ENCODE measurements at regions not wholly inside any gene's neighbourhood (a gene's known extent, or its start where the extent isn't known, plus 50 kb on each side); places are given as distances from the start of the nearest gene placed in this dataset.

- TF ChIP-seq, protein P1, sequence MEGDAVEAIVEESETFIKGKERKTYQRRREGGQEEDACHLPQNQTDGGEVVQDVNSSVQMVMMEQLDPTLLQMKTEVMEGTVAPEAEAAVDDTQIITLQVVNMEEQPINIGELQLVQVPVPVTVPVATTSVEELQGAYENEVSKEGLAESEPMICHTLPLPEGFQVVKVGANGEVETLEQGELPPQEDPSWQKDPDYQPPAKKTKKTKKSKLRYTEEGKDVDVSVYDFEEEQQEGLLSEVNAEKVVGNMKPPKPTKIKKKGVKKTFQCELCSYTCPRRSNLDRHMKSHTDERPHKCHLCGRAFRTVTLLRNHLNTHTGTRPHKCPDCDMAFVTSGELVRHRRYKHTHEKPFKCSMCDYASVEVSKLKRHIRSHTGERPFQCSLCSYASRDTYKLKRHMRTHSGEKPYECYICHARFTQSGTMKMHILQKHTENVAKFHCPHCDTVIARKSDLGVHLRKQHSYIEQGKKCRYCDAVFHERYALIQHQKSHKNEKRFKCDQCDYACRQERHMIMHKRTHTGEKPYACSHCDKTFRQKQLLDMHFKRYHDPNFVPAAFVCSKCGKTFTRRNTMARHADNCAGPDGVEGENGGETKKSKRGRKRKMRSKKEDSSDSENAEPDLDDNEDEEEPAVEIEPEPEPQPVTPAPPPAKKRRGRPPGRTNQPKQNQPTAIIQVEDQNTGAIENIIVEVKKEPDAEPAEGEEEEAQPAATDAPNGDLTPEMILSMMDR (IDR thresholded peaks at IDR 0.05), result no peak
- TF ChIP-seq MAZ (IDR thresholded peaks at IDR 0.05; ENCODE audit: borderline replicate concordance, low read depth, low read length), result no peak
Measured at GRCh38 chr1:98452162-98452561, 209.4 kb upstream of the SNX7 start (continued).

DNA sequence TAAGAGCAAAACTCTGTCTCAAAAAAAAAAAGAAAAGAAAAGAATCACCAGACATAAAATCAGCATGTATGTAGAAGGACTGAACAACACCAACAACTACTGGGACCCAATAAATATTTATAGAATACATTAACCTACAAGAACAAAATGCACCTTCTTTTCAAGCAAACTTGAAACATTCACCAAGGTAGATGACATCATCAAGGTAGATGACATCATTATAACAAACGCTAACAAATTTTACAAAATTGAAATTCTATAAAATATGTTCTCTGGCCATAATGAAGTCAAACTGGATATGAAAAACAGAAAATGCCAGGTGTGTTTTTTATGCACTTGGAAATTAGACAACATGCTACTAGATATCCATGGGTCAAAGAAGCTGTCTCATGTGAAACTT is 220.2 kb upstream of the SNX7 start:
- H3K9me3 ChIP-seq, result no peaks in the 10 kb centered on the region
- ChIA-PET POLR2A (no interaction called here), CTCF (no interaction called here)
- H3K4me3 ChIP-seq, result no peak overlapping the region
- no peak overlapping the region for H3K27ac ChIP-seq
- no peak overlapping the region for H3K4me2 ChIP-seq
- H3K4me1 ChIP-seq, result no peaks in the 10 kb centered on the region
- ATAC-seq (no peak), FAIRE-seq (no peak), DNase-seq (ENCODE audit: low read depth in 1 of 2, low spot score in 1 of 2) (no peak)
- TF ChIP-seq ZFP36 (IDR thresholded peaks at IDR 0.05; ENCODE audit: borderline replicate concordance, partially characterized antibody) (no peak), GATA3 (IDR thresholded peaks at IDR 0.05; ENCODE audit: borderline replicate concordance) (no peak), EHMT2 (IDR thresholded peaks at IDR 0.05; ENCODE audit: low read depth) (no peak), KDM1A (IDR thresholded peaks at IDR 0.05; ENCODE audit: low read depth) (no peak), CBX8 (IDR thresholded peaks at IDR 0.05) (no peak), ZC3H11A (IDR thresholded peaks at IDR 0.05) (no peak)
- WGBS (ENCODE audit: missing lambda C conversion rate), result 95% methylated on average over 1 of the region's 1 CpG

DNA sequence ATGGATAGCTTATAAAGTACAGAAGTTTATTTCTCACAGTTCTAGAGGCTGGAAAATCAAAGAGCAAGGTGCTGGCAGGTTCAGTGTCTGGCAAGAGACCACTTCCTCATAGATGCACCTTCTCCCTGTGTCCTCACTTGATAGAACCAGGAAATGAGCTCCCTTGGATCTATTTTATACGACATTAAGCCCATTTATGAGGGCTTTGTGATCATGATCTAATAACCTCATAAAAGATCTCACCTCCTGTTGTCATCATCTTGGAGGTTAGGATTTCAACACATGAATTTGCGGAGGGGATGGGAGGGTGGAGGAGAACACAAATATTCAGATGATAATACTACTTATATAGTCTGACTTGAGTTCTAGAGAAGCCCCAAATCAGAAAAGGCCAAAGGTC is 222.1 kb upstream of the SNX7 start:
- WGBS (ENCODE audit: missing lambda C conversion rate), result 77% methylated on average over 2 of the region's 2 CpGs
- no peak overlapping the region for H3K27ac ChIP-seq
- FAIRE-seq (no peak), DNase-seq (ENCODE audit: low read depth in 1 of 2, low spot score in 1 of 2) (no peak), ATAC-seq (no peak)
- no peak overlapping the region for H3K4me3 ChIP-seq
- H3K4me1 ChIP-seq, result no peaks in the 10 kb centered on the region
- ChIA-PET POLR2A (no interaction called here), CTCF (interaction anchor here (1.0 kb wide), 1 partner anchor 395 kb away, joined by 4 read pairs; no protein-coding TSS in a partner anchor)
- TF ChIP-seq EHMT2 (IDR thresholded peaks at IDR 0.05; ENCODE audit: low read depth) (no peak), CEBPB (IDR thresholded peaks at IDR 0.05) (no peak), RARB (CRISPR knock-in tag; IDR thresholded peaks at IDR 0.05) (no peak), EHF (CRISPR knock-in tag; IDR thresholded peaks at IDR 0.05) (no peak), RCOR1 (IDR thresholded peaks at IDR 0.05; ENCODE audit: low read depth, low read length) (no peak), BHLHE40 (IDR thresholded peaks at IDR 0.05; ENCODE audit: low read depth, low read length) (no peak), EP300 (IDR thresholded peaks at IDR 0.05) (no peak), ZC3H11A (IDR thresholded peaks at IDR 0.05) (no peak), CBX8 (IDR thresholded peaks at IDR 0.05) (no peak)
- H3K4me2 ChIP-seq, result no peak overlapping the region
- H3K9me3 ChIP-seq, result no peaks in the 10 kb centered on the region

DNA sequence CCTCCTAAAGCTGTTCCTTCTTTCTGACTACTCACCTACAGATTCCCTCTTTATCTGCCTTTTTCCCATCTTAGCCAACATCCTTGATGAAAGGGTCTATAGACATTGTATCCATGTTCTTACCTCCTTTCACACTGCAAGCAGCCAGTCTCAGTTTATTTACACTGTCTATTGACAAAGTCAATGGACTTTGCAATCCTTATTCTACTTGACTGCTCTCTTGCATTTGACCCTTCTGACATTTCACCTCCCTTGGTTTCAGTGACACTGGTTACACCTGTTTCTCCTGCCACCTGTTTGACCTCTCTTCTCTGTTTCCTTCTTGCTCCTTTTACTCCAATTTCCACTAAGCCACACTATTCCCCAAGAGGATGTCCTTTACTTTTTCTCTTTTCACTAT is 224.0 kb upstream of the SNX7 start:
- ATAC-seq (no peak), DNase-seq (ENCODE audit: low read depth in 1 of 2, low spot score in 1 of 2) (no peak), FAIRE-seq (no peak)
- Histone ChIP-seq H3K27ac (no peak overlapping the region), H3K4me2 (no peak overlapping the region), H3K4me1 (no peaks in the 10 kb centered on the region), H3K4me3 (no peak overlapping the region), H3K9me3 (no peaks in the 10 kb centered on the region)
- ChIA-PET CTCF (no interaction called here), POLR2A (no interaction called here)
- TF ChIP-seq POLR2A (IDR thresholded peaks at IDR 0.05; ENCODE audit: low read length), result no peak
- TF ChIP-seq, protein P2, sequence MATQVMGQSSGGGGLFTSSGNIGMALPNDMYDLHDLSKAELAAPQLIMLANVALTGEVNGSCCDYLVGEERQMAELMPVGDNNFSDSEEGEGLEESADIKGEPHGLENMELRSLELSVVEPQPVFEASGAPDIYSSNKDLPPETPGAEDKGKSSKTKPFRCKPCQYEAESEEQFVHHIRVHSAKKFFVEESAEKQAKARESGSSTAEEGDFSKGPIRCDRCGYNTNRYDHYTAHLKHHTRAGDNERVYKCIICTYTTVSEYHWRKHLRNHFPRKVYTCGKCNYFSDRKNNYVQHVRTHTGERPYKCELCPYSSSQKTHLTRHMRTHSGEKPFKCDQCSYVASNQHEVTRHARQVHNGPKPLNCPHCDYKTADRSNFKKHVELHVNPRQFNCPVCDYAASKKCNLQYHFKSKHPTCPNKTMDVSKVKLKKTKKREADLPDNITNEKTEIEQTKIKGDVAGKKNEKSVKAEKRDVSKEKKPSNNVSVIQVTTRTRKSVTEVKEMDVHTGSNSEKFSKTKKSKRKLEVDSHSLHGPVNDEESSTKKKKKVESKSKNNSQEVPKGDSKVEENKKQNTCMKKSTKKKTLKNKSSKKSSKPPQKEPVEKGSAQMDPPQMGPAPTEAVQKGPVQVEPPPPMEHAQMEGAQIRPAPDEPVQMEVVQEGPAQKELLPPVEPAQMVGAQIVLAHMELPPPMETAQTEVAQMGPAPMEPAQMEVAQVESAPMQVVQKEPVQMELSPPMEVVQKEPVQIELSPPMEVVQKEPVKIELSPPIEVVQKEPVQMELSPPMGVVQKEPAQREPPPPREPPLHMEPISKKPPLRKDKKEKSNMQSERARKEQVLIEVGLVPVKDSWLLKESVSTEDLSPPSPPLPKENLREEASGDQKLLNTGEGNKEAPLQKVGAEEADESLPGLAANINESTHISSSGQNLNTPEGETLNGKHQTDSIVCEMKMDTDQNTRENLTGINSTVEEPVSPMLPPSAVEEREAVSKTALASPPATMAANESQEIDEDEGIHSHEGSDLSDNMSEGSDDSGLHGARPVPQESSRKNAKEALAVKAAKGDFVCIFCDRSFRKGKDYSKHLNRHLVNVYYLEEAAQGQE (IDR thresholded peaks at IDR 0.05), result no peak
- no peak for TF ChIP-seq NFE2L2 (conservative IDR thresholded peaks at IDR 0.05; ENCODE audit: low read length)
- TF ChIP-seq CHD4 (IDR thresholded peaks at IDR 0.05; ENCODE audit: borderline replicate concordance), result no peak
- no peak for TF ChIP-seq EP300 (IDR thresholded peaks at IDR 0.05)
- TF ChIP-seq SREBF2 (IDR thresholded peaks at IDR 0.05), result no peak
- no peak for TF ChIP-seq POLR2AphosphoS2 (conservative IDR thresholded peaks at IDR 0.05; ENCODE audit: low read length)
- no peak for TF ChIP-seq ZC3H11A (IDR thresholded peaks at IDR 0.05)
- TF ChIP-seq EHMT2 (IDR thresholded peaks at IDR 0.05; ENCODE audit: low read depth), result no peak
- TF ChIP-seq FOSB (CRISPR knock-in tag; IDR thresholded peaks at IDR 0.05), result no peak
- no peak for TF ChIP-seq FOSL2 (IDR thresholded peaks at IDR 0.05)
- no peak for TF ChIP-seq FOSL2 (CRISPR knock-in tag; IDR thresholded peaks at IDR 0.05)
- TF ChIP-seq, protein P3, sequence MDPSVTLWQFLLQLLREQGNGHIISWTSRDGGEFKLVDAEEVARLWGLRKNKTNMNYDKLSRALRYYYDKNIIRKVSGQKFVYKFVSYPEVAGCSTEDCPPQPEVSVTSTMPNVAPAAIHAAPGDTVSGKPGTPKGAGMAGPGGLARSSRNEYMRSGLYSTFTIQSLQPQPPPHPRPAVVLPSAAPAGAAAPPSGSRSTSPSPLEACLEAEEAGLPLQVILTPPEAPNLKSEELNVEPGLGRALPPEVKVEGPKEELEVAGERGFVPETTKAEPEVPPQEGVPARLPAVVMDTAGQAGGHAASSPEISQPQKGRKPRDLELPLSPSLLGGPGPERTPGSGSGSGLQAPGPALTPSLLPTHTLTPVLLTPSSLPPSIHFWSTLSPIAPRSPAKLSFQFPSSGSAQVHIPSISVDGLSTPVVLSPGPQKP (IDR thresholded peaks at IDR 0.05; ENCODE audit: low read depth, low read length), result no peak
- TF ChIP-seq HDAC2 (IDR thresholded peaks at IDR 0.05), result no peak
- no peak for TF ChIP-seq CHD2 (IDR thresholded peaks at IDR 0.05; ENCODE audit: low read length, partially characterized antibody)
- no peak for TF ChIP-seq USF2 (IDR thresholded peaks at IDR 0.05)
